Vagina (tissue), 2 donors: ENCODE measurements at regions not wholly inside any gene's neighbourhood (a gene's known extent, or its start where the extent isn't known, plus 50 kb on each side); places are given as distances from the start of the nearest gene placed in this dataset.

Experiments used
- DNase-seq, 2 donors: peaks; one replicate each; pipeline ENCODE4 v3.0.0-alpha.2; 2017; ENCODE audit errors: extremely low spot score in 2 of 2
- H3K27ac ChIP-seq: fragments of 200-600 bp; sonication (generic); one replicate; pipeline ENCODE4 v1.5.1; 2019
- H3K27me3 ChIP-seq: fragments of 200-600 bp; sonication (generic); one replicate; pipeline ENCODE4 v1.5.1; 2019
- H3K36me3 ChIP-seq, 2 donors: fragments of 200-600 bp; sonication (generic); one replicate each; pipeline ENCODE4 v1.5.1; 2017 to 2019
- H3K4me1 ChIP-seq: fragments of 200-600 bp; sonication (generic); one replicate; pipeline ENCODE4 v1.5.1; 2019
- H3K4me3 ChIP-seq, 2 donors: fragments of 200-600 bp; sonication (generic); 1 replicate in 1 of 2; 2 replicates in 1 of 2; pipeline ENCODE4 v1.5.1; 2016 to 2019
- H3K9me3 ChIP-seq: fragments of 200-600 bp; sonication (generic); one replicate; pipeline ENCODE4 v1.5.1; 2019
- CTCF ChIP-seq, 3 experiments: fragments of 450-650 bp in 2 of 3; fragments of 200-600 bp in 1 of 3; sonication (generic) in 1 of 3; IDR thresholded peaks; one replicate each; pipeline ENCODE4 v1.5.1; 2017 to 2019; ENCODE audit warnings: antibody characterized with exemption in 3 of 3, mild to moderate bottlenecking in 2 of 3, moderate library complexity in 2 of 3
- POLR2A ChIP-seq, 2 donors: fragments of 450-650 bp; IDR thresholded peaks; one replicate each; pipeline ENCODE4 v1.6.1; 2017; ENCODE audit warnings: antibody characterized with exemption in 2 of 2, mild to moderate bottlenecking in 2 of 2, moderate library complexity in 2 of 2
- POLR2AphosphoS5 ChIP-seq, 2 donors: sonication (generic); formaldehyde crosslinking; IDR thresholded peaks; one replicate each; pipeline ENCODE4 v1.9.0; 2017; ENCODE audit warnings: antibody characterized with exemption in 2 of 2, mild to moderate bottlenecking in 2 of 2, low read depth in 1 of 2; ENCODE audit not compliant: insufficient read depth in 1 of 2
- intact Hi-C: fragments of 100-400 bp; cut with DNase I; formaldehyde crosslinking; loops from one replicate; pipeline ENCODE4 v1.15.1; 2023

GRCh38 chr22:34000879-34001526 is 80.7 kb upstream of the LARGE1 start:
- intact Hi-C loops: no loop called here
- DNase-seq: peak in 1 of 2 donors; percentile 6

GRCh38 chr22:34001701-34002466 is 81.6 kb upstream of the LARGE1 start:
- TF ChIP-seq POLR2A (IDR thresholded peaks at IDR 0.05) (no peak), POLR2AphosphoS5 (IDR thresholded peaks at IDR 0.05; ENCODE audit: insufficient read depth in 1 of 2, low read depth in 1 of 2) (no peak), CTCF (IDR thresholded peaks at IDR 0.05) (no peak)
- Histone ChIP-seq H3K9me3 (peaks cover 6% of the 10 kb centered on the region), H3K36me3 (no peaks in the 10 kb centered on the region), H3K4me3 (no peak overlapping the region), H3K27me3 (no peaks in the 10 kb centered on the region), H3K4me1 (no peaks in the 10 kb centered on the region), H3K27ac (no peak overlapping the region)
- intact Hi-C loops: no loop called here
- peak in 1 of 2 donors; percentile 52 for DNase-seq

More at GRCh38 chr22:34000879-34001526, 80.7 kb upstream of the LARGE1 start:
- no peak overlapping the region for H3K4me3 ChIP-seq
- H3K9me3 ChIP-seq: peaks cover 6% of the 10 kb centered on the region
- no peak overlapping the region for H3K27ac ChIP-seq
- no peaks in the 10 kb centered on the region for H3K27me3 ChIP-seq
- TF ChIP-seq CTCF (IDR thresholded peaks at IDR 0.05): no peak
- no peak for TF ChIP-seq POLR2A (IDR thresholded peaks at IDR 0.05)
- no peak for TF ChIP-seq POLR2AphosphoS5 (IDR thresholded peaks at IDR 0.05; ENCODE audit: insufficient read depth in 1 of 2, low read depth in 1 of 2)
- no peaks in the 10 kb centered on the region for H3K4me1 ChIP-seq
- H3K36me3 ChIP-seq: no peaks in the 10 kb centered on the region

- peak; percentile 31 to 40 for DNase-seq
- intact Hi-C loops: no loop called here
- Histone ChIP-seq H3K9me3 (peaks cover 6% of the 10 kb centered on the region), H3K4me3 (no peak overlapping the region), H3K27me3 (no peaks in the 10 kb centered on the region), H3K4me1 (no peaks in the 10 kb centered on the region), H3K27ac (no peak overlapping the region), H3K36me3 (no peaks in the 10 kb centered on the region)
- TF ChIP-seq POLR2A (IDR thresholded peaks at IDR 0.05) (no peak), POLR2AphosphoS5 (IDR thresholded peaks at IDR 0.05; ENCODE audit: insufficient read depth in 1 of 2, low read depth in 1 of 2) (no peak), CTCF (IDR thresholded peaks at IDR 0.05) (no peak)
Measured at GRCh38 chr22:34004058-34004457, 83.8 kb upstream of the LARGE1 start.

- Histone ChIP-seq H3K36me3 (no peaks in the 10 kb centered on the region), H3K9me3 (no peaks in the 10 kb centered on the region), H3K27ac (no peak overlapping the region), H3K4me1 (no peaks in the 10 kb centered on the region), H3K27me3 (no peaks in the 10 kb centered on the region), H3K4me3 (no peak overlapping the region)
- no peak for DNase-seq
- no peak for TF ChIP-seq POLR2A (IDR thresholded peaks at IDR 0.05)
- intact Hi-C loops: no loop called here
Measured at GRCh38 chr22:34010259-34010658, 90.0 kb upstream of the LARGE1 start.

GRCh38 chr22:34015642-34016041 is 95.4 kb upstream of the LARGE1 start:
- Histone ChIP-seq H3K9me3 (no peaks in the 10 kb centered on the region), H3K4me1 (no peaks in the 10 kb centered on the region), H3K4me3 (no peak overlapping the region), H3K27ac (no peak overlapping the region), H3K36me3 (no peaks in the 10 kb centered on the region), H3K27me3 (no peaks in the 10 kb centered on the region)
- intact Hi-C loops: no loop called here
- no peak for DNase-seq
- TF ChIP-seq POLR2AphosphoS5 (IDR thresholded peaks at IDR 0.05; ENCODE audit: insufficient read depth in 1 of 2, low read depth in 1 of 2) (no peak), CTCF (IDR thresholded peaks at IDR 0.05) (no peak), POLR2A (IDR thresholded peaks at IDR 0.05) (no peak)
